GM12875 (cell line): ENCODE measurements at regions not wholly inside any gene's neighbourhood (a gene's known extent, or its start where the extent isn't known, plus 50 kb on each side); places are given as distances from the start of the nearest gene placed in this dataset.

Source experiments
- H3K4me3 ChIP-seq: one replicate; pipeline ENCODE4 v1.5.1; 2011; ENCODE audit warnings: low read depth, low read length, control low read depth
- CTCF ChIP-seq: IDR thresholded peaks from 2 replicates; pipeline ENCODE4 v1.5.1; 2011; ENCODE audit warnings: low read depth, mild to moderate bottlenecking, control low read depth, inconsistent platforms, low read length, moderate library complexity, borderline replicate concordance; ENCODE audit not compliant: insufficient read depth

- no peak overlapping the region for H3K4me3 ChIP-seq
- no peak for TF ChIP-seq CTCF
Observed at GRCh38 chr22:27581688-27582087, 219.9 kb downstream of the MN1 start.

GRCh38 chr22:27583856-27584255 lies 217.7 kb downstream of the MN1 start:
- TF ChIP-seq CTCF = no peak
- H3K4me3 ChIP-seq = no peak overlapping the region

- H3K4me3 ChIP-seq = no peak overlapping the region
- no peak for TF ChIP-seq CTCF
Observed at GRCh38 chr22:27585141-27585540, 216.4 kb downstream of the MN1 start.

GRCh38 chr22:27588268-27588667 lies 213.3 kb downstream of the MN1 start:
- no peak for TF ChIP-seq CTCF
- no peak overlapping the region for H3K4me3 ChIP-seq

- H3K4me3 ChIP-seq = no peak overlapping the region
- TF ChIP-seq CTCF = no peak
Observed at GRCh38 chr22:27588915-27589314, 212.6 kb downstream of the MN1 start.

- no peak overlapping the region for H3K4me3 ChIP-seq
- no peak for TF ChIP-seq CTCF
Observed at GRCh38 chr22:27591060-27591459, 210.5 kb downstream of the MN1 start.

- no peak overlapping the region for H3K4me3 ChIP-seq
- TF ChIP-seq CTCF = no peak
Observed at GRCh38 chr22:27593378-27593777, 208.2 kb downstream of the MN1 start.
